Sigmoid colon (tissue), 4 donors: ENCODE measurements at regions not wholly inside any gene's neighbourhood (a gene's known extent, or its start where the extent isn't known, plus 50 kb on each side); places are given as distances from the start of the nearest gene placed in this dataset.

Source experiments
- CTCF ChIP-seq, 4 experiments: fragments of 450-650 bp in 3 of 4; fragments of 200-600 bp in 1 of 4; IDR thresholded peaks; one replicate each; pipeline ENCODE4 v1.5.1; 2016 to 2019; ENCODE audit warnings: antibody characterized with exemption in 4 of 4, mild to moderate bottlenecking in 3 of 4, moderate library complexity in 2 of 4
- EP300 ChIP-seq, 4 donors: sonication (generic); formaldehyde crosslinking; IDR thresholded peaks; one replicate each; pipeline ENCODE4 v1.6.1; 2017; ENCODE audit warnings: antibody characterized with exemption in 4 of 4
- POLR2AphosphoS5 ChIP-seq, 4 donors: sonication (generic); formaldehyde crosslinking; IDR thresholded peaks; one replicate each; pipeline ENCODE4 v1.6.1; 2017; ENCODE audit warnings: antibody characterized with exemption in 4 of 4

DNA sequence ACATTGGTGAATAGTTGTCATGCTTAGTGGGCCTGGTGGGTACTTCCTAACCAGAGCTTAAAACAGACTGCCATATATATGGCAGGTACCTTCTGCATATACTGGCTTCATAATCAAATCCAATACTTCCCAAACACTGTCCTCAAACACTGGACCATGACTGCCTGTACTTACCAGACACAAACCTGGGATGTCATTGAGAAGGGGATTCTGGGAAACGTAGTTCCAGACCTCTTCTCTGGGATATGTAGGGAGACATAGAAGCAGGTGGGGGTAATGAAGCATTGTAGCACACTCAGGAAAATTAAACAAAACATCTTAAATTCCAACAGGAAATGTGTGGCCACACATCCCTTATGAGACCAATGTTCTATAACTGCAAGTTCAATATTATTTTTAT lies 76.5 kb upstream of the ADAMTS5 start:
- TF ChIP-seq EP300 (IDR thresholded peaks at IDR 0.05) (no peak), CTCF (IDR thresholded peaks at IDR 0.05) (no peak), POLR2AphosphoS5 (IDR thresholded peaks at IDR 0.05) (no peak)
